ENCODE measurements at regions not wholly inside any gene's neighbourhood (a gene's known extent, or its start where the extent isn't known, plus 50 kb on each side); places are given as distances from the start of the nearest gene placed in this dataset.

- TF ChIP-seq RAD21 (CRISPR knock-in tag; conservative IDR thresholded peaks at IDR 0.05 in 1 of 2, IDR thresholded peaks at IDR 0.05 in 1 of 2) (0 out of 4 replicates have a peak, but pooled peaks of 1 of the 2 experiments have one; percentile 5), NRF1 (conservative IDR thresholded peaks at IDR 0.05 in 1 of 2, IDR thresholded peaks at IDR 0.05 in 1 of 2) (no peak), HEY1 (CRISPR knock-in tag; IDR thresholded peaks at IDR 0.05; ENCODE audit: borderline replicate concordance) (no peak), ZBTB40 (IDR thresholded peaks at IDR 0.05) (peak; percentile 76), ZBTB40 (CRISPR knock-in tag; IDR thresholded peaks at IDR 0.05) (no peak), ARID4B (CRISPR knock-in tag; IDR thresholded peaks at IDR 0.05) (no peak), CREM (IDR thresholded peaks at IDR 0.05; ENCODE audit: low read depth) (peak; percentile 55; the same call in 1 of the 2 replicates), TAL1 (IDR thresholded peaks at IDR 0.05) (no peak), CLOCK (CRISPR knock-in tag; IDR thresholded peaks at IDR 0.05; ENCODE audit: borderline replicate concordance) (no peak), RCOR1 (IDR thresholded peaks at IDR 0.05; ENCODE audit: borderline replicate concordance in 1 of 2, low read depth in 2 of 2, low read length in 2 of 2) (peak in 1 of 2 experiments; percentile 67; a peak in 1 of 4 replicates), PML (IDR thresholded peaks at IDR 0.05; ENCODE audit: low read length) (peak; percentile 29; the same call in 1 of the 2 replicates), MEIS2 (IDR thresholded peaks at IDR 0.05; ENCODE audit: partially characterized antibody) (no peak)
These were observed 66.2 kb upstream of the IRF2BP2 start (continued) for GRCh38 chr1:234676103-234676594.

Measured in K562 (cell line).